Esophagus muscularis mucosa (tissue), 3 donors: ENCODE measurements at regions not wholly inside any gene's neighbourhood (a gene's known extent, or its start where the extent isn't known, plus 50 kb on each side); places are given as distances from the start of the nearest gene placed in this dataset.

Experiments used
- CTCF ChIP-seq, 3 experiments: fragments of 200-600 bp in 2 of 3; fragments of 450-650 bp in 1 of 3; sonication (generic) in 2 of 3; IDR thresholded peaks; one replicate each; pipeline ENCODE4 v1.5.1; 2017 to 2019; ENCODE audit warnings: antibody characterized with exemption in 3 of 3, mild to moderate bottlenecking in 2 of 3, moderate library complexity in 1 of 3
- EP300 ChIP-seq: sonication (generic); formaldehyde crosslinking; IDR thresholded peaks from one replicate; pipeline ENCODE4 v1.6.1; 2017; ENCODE audit warnings: antibody characterized with exemption

GRCh38 chr21:31514598-31514997 is 144.9 kb upstream of the SOD1 start:
- no peak for TF ChIP-seq EP300
- no peak for TF ChIP-seq CTCF (IDR thresholded peaks at IDR 0.05)
